Endothelial cell (in vitro differentiated cells): ENCODE measurements at regions not wholly inside any gene's neighbourhood (a gene's known extent, or its start where the extent isn't known, plus 50 kb on each side); places are given as distances from the start of the nearest gene placed in this dataset.

Source experiments
- DNase-seq: peaks from one replicate; pipeline ENCODE4 v3.0.0; 2021; ENCODE audit warnings: low spot score
- H3K27ac Mint-ChIP-seq: one replicate; pipeline ENCODE4 v1.8.0; 2021; ENCODE audit warnings: mixed read lengths, inconsistent platforms; ENCODE audit not compliant: unreplicated experiment
- H3K27me3 Mint-ChIP-seq: one replicate; pipeline ENCODE4 v1.8.0; 2021; ENCODE audit warnings: mild to moderate bottlenecking, moderate library complexity, mixed read lengths, inconsistent platforms; ENCODE audit not compliant: unreplicated experiment
- H3K36me3 Mint-ChIP-seq: one replicate; pipeline ENCODE4 v1.8.0; 2021; ENCODE audit warnings: mild to moderate bottlenecking, low read depth, mixed read lengths, inconsistent platforms; ENCODE audit not compliant: unreplicated experiment
- H3K4me1 Mint-ChIP-seq: one replicate; pipeline ENCODE4 v1.8.0; 2021; ENCODE audit warnings: mild to moderate bottlenecking, mixed read lengths, inconsistent platforms; ENCODE audit not compliant: unreplicated experiment
- H3K4me3 Mint-ChIP-seq: one replicate; pipeline ENCODE4 v1.8.0; 2021; ENCODE audit warnings: mild to moderate bottlenecking, mixed read lengths, inconsistent platforms; ENCODE audit not compliant: unreplicated experiment
- H3K9me3 Mint-ChIP-seq: one replicate; pipeline ENCODE4 v1.8.0; 2021; ENCODE audit warnings: mixed read lengths, inconsistent platforms; ENCODE audit not compliant: unreplicated experiment
- TF ChIP-seq, protein P1 (sequence below): fragments of 200-600 bp; sonication (generic); IDR thresholded peaks from one replicate; pipeline ENCODE4 v1.5.0; 2021; ENCODE audit warnings: antibody characterized with exemption; ENCODE audit not compliant: unreplicated experiment

GRCh38 chr14:81655423-81656314 is 122.0 kb upstream of the SEL1L start:
- no peak for DNase-seq
- Mint-ChIP-seq H3K4me3 (no peak overlapping the region), H3K27ac (no peak overlapping the region), H3K9me3 (no peaks in the 10 kb centered on the region), H3K36me3 (no peaks in the 10 kb centered on the region), H3K27me3 (no peaks in the 10 kb centered on the region), H3K4me1 (peaks cover 26% of the 10 kb centered on the region)
- TF ChIP-seq, protein P1, sequence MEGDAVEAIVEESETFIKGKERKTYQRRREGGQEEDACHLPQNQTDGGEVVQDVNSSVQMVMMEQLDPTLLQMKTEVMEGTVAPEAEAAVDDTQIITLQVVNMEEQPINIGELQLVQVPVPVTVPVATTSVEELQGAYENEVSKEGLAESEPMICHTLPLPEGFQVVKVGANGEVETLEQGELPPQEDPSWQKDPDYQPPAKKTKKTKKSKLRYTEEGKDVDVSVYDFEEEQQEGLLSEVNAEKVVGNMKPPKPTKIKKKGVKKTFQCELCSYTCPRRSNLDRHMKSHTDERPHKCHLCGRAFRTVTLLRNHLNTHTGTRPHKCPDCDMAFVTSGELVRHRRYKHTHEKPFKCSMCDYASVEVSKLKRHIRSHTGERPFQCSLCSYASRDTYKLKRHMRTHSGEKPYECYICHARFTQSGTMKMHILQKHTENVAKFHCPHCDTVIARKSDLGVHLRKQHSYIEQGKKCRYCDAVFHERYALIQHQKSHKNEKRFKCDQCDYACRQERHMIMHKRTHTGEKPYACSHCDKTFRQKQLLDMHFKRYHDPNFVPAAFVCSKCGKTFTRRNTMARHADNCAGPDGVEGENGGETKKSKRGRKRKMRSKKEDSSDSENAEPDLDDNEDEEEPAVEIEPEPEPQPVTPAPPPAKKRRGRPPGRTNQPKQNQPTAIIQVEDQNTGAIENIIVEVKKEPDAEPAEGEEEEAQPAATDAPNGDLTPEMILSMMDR: no peak

DNA sequence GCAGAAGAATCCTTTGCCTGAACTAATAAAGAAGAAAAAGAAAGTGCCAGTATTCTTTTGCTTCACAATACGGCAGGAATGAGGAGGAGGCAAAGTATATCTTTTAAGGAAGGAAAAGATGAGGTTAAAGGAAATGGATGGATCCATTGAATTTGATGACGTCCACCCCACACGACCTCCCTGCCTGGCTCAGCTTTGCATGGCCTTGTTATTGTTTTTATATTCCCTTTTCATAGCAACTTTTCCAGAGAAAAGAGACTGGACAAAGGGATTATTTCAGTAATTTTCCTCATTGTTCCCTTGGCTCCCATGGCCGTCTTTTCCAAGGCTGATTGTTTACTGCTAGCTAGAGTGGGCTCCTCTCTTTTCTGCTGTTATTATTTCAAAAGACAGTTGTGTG is 123.2 kb upstream of the SEL1L start:
- Mint-ChIP-seq H3K4me1 (peaks cover 26% of the 10 kb centered on the region), H3K36me3 (no peaks in the 10 kb centered on the region), H3K27me3 (no peaks in the 10 kb centered on the region), H3K27ac (no peak overlapping the region), H3K9me3 (no peaks in the 10 kb centered on the region), H3K4me3 (no peak overlapping the region)
- TF ChIP-seq, protein P1: no peak
- no peak for DNase-seq

DNA sequence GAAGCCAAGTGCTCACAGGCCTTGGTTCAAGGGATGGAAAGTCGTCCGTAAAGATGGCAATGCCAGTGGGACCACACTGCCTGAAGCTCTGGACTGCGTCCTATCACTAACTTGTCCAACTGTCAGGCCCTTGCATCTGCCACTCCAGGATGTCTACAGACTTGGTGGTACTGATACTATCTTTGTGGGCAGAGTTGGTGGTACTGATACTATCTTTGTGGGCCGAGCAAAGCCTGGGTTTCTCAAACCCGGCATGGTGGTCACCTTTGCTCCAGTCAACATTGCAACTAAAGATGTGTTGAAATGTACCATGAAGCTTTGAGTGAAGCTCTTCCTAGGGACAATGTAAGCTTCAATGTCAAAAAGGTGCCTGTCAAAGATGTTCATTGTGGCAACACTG is 128.4 kb upstream of the SEL1L start:
- H3K36me3 Mint-ChIP-seq: no peaks in the 10 kb centered on the region
- H3K27ac Mint-ChIP-seq: no peak overlapping the region
- DNase-seq: no peak
- no peak overlapping the region for H3K4me3 Mint-ChIP-seq
- peaks cover 14% of the 10 kb centered on the region for H3K4me1 Mint-ChIP-seq
- no peaks in the 10 kb centered on the region for H3K27me3 Mint-ChIP-seq
- TF ChIP-seq, protein P1: no peak
- no peaks in the 10 kb centered on the region for H3K9me3 Mint-ChIP-seq

DNA sequence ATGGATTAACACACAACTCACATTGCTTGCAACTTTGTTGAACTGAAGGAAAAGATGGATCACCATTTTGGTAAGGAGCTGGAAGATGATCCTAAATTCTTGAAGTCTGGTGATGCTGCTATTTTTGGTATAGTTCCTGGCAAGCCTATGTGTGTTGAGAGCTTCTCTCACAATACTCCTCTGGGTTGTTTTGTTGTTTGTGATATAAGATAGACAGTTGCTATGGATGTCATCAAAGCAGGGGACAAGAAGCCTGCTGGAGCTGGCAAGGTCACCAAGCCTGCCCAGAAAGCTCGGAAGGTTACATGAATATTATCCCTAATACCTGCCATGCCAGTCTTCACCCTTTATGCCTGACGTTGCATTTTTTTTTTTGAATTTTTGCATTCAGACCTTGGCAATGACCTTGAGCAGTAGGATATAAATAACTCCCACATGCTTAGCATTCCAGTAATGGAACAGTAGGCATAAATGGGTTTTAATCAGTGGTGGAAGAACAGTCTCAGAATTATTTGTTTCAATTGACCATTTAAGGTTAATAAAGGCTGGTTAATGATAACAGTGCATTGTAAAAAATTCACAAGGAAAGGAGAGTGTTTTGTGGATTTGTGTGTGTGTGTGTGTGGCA is 129.0 kb upstream of the SEL1L start:
- peaks cover 8% of the 10 kb centered on the region for H3K4me1 Mint-ChIP-seq
- H3K36me3 Mint-ChIP-seq: no peaks in the 10 kb centered on the region
- no peaks in the 10 kb centered on the region for H3K27me3 Mint-ChIP-seq
- H3K9me3 Mint-ChIP-seq: peaks cover 2% of the 10 kb centered on the region
- no peak for DNase-seq
- H3K27ac Mint-ChIP-seq: no peak overlapping the region
- H3K4me3 Mint-ChIP-seq: no peak overlapping the region
- TF ChIP-seq, protein P1: no peak
